ENCODE measurements at regions not wholly inside any gene's neighbourhood (a gene's known extent, or its start where the extent isn't known, plus 50 kb on each side); places are given as distances from the start of the nearest gene placed in this dataset.

DNA sequence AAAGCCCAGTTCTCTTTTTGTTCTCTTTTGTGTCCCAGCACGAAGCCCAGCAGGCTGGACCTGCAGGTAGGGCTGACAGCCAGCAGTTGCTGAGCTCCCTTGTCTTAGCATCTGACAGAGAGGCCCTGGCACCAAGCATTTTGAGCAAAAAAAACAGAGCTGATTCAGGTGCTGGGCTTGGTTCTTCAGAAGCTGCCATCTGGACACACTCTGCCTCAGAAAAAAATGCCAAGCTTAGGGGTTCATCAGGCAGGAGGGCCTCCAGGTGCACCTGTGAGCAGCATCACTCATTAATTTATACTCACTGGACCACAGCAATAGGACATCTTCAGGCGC, 167.1 kb upstream of the PLD5 start:
- TF ChIP-seq POLR2A (IDR thresholded peaks at IDR 0.05; ENCODE audit: low read depth, low read length) (no peak), TAF1 (IDR thresholded peaks at IDR 0.05; ENCODE audit: borderline replicate concordance, low read depth, low read length) (no peak)
